Ishikawa (cell line): ENCODE measurements at regions not wholly inside any gene's neighbourhood (a gene's known extent, or its start where the extent isn't known, plus 50 kb on each side); places are given as distances from the start of the nearest gene placed in this dataset.

Experiments used
- CEBPB ChIP-seq: IDR thresholded peaks from 2 replicates; pipeline ENCODE4 v1.6.1; 2012
- CREB1 ChIP-seq: IDR thresholded peaks from 2 replicates; pipeline ENCODE4 v1.6.1; 2012; ENCODE audit warnings: low read depth
- NFIC ChIP-seq: IDR thresholded peaks from 2 replicates; pipeline ENCODE4 v1.6.1; 2012

- TF ChIP-seq NFIC = no peak
- no peak for TF ChIP-seq CREB1
- no peak for TF ChIP-seq CEBPB
Observed at GRCh38 chr1:90314533-90314932, 319.6 kb downstream of the ZNF326 start.
